Activated T-helper 17 cell treated with anti-CD3 and anti-CD28 coated beads, Interleukin-2, amount 50 U/mL, for 72 hours (primary cell): ENCODE measurements at regions not wholly inside any gene's neighbourhood (a gene's known extent, or its start where the extent isn't known, plus 50 kb on each side); places are given as distances from the start of the nearest gene placed in this dataset.
A peak's percentile ranks its signal among the peaks of the same experiment; 100 is the strongest.

ENCODE experiments used
- ATAC-seq: fragments of 150-1000 bp; cut with Tn5 transposase; replicated peaks from 2 replicates; pipeline ENCODE4 v1.10.0; 2021; ENCODE audit warnings: mild to moderate bottlenecking, moderate library complexity
- H3K27ac Mint-ChIP-seq: one replicate; pipeline ENCODE4 v1.8.0; 2022; ENCODE audit warnings: mixed read lengths
- H3K27me3 Mint-ChIP-seq: one replicate; pipeline ENCODE4 v1.8.0; 2022; ENCODE audit warnings: mixed read lengths
- H3K36me3 Mint-ChIP-seq: one replicate; pipeline ENCODE4 v1.8.0; 2022; ENCODE audit warnings: low read depth, mild to moderate bottlenecking, mixed read lengths
- H3K4me1 Mint-ChIP-seq: one replicate; pipeline ENCODE4 v1.8.0; 2022; ENCODE audit warnings: mixed read lengths
- H3K4me3 Mint-ChIP-seq: one replicate; pipeline ENCODE4 v1.8.0; 2022; ENCODE audit warnings: mild to moderate bottlenecking, mixed read lengths
- H3K9me3 Mint-ChIP-seq: one replicate; pipeline ENCODE4 v1.8.0; 2022; ENCODE audit warnings: mixed read lengths

DNA sequence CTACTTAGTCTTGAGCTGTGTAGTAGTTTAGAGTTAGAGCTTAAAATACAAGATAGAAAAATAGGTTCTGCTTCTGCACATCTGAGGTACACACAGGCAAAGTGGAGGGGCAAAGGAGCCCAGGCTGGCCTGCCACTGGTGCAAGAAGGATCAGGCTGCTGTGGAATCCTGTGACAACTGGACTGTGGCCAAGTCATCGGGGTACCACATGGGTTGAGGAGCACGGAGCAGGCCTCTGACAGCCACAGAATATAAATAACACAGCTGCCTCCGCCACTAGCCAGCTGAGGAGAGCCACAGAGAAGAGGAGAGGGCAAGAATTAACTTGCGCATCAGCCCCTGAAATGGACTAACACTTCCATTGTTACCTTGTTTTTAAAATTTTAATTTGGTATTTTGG lies 206.0 kb upstream of the MARCKS start:
- no peaks in the 10 kb centered on the region for H3K4me1 Mint-ChIP-seq
- no peak overlapping the region for H3K4me3 Mint-ChIP-seq
- no peaks in the 10 kb centered on the region for H3K27me3 Mint-ChIP-seq
- no peaks in the 10 kb centered on the region for H3K36me3 Mint-ChIP-seq
- H3K9me3 Mint-ChIP-seq = no peaks in the 10 kb centered on the region
- no peak overlapping the region for H3K27ac Mint-ChIP-seq
- ATAC-seq = no peak

DNA sequence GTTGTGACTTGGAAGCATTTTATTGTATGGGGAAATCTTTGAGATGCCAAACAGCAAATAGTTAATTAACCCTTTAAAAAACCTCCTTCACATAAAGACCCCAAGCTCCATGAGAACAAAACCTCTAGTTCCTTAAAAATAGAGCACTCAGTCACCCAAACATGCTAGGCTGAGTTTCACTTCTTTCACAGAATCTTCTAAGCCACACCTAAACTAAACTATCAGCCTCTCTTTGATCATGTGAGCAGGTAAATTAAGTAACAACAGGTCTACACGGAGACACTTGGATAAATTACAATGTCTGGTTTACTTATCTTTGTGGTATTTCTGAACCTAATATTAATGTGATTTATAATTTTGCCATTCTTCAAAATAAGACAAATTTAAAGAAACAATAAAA lies 205.2 kb upstream of the MARCKS start:
- no peak overlapping the region for H3K27ac Mint-ChIP-seq
- no peak for ATAC-seq
- no peaks in the 10 kb centered on the region for H3K36me3 Mint-ChIP-seq
- H3K4me1 Mint-ChIP-seq = no peaks in the 10 kb centered on the region
- H3K4me3 Mint-ChIP-seq = no peak overlapping the region
- no peaks in the 10 kb centered on the region for H3K27me3 Mint-ChIP-seq
- H3K9me3 Mint-ChIP-seq = no peaks in the 10 kb centered on the region

DNA sequence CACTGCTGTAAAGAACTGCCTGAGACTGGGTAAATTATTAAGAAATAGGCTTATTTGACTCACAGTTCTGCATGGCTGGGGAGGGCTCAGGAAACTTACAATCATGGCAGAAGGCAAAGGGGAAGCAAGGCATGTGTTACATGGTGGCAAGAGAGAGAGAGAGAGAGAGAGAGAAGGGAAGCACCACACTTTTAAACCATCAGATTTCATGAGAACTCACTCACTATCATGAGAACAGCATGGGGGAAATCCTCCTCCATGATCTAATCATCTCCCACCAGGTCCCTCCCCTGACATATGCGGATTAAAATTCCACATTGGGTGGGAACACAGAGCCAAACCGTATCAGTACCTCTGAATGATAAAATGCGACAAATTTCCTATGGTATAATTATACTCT lies 203.9 kb upstream of the MARCKS start:
- Mint-ChIP-seq H3K27ac (no peak overlapping the region), H3K27me3 (no peaks in the 10 kb centered on the region), H3K9me3 (no peaks in the 10 kb centered on the region), H3K36me3 (no peaks in the 10 kb centered on the region), H3K4me1 (no peaks in the 10 kb centered on the region), H3K4me3 (no peak overlapping the region)
- no peak for ATAC-seq

DNA sequence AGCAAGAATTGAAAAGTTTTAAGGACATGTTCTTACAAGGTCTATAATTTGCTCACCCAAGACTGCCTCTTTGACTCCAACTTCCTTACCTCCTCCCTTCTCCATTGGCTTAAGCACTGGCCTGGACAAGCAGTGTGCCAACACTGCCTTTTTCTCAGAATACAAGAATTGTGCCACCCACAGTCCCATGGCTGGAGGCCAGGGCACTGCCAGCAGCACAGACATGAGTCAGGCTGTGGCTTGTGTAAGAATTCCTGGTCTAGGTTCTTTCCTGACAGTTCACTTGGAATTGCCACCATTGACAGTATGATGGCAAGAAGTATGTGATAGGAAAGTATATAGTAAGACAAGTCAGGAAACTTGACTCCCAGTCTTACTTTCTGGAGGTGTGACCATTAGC lies 202.7 kb upstream of the MARCKS start:
- Mint-ChIP-seq H3K27ac (no peak overlapping the region), H3K4me1 (no peaks in the 10 kb centered on the region), H3K27me3 (no peaks in the 10 kb centered on the region), H3K36me3 (no peaks in the 10 kb centered on the region), H3K9me3 (no peaks in the 10 kb centered on the region), H3K4me3 (no peak overlapping the region)
- no peak for ATAC-seq

DNA sequence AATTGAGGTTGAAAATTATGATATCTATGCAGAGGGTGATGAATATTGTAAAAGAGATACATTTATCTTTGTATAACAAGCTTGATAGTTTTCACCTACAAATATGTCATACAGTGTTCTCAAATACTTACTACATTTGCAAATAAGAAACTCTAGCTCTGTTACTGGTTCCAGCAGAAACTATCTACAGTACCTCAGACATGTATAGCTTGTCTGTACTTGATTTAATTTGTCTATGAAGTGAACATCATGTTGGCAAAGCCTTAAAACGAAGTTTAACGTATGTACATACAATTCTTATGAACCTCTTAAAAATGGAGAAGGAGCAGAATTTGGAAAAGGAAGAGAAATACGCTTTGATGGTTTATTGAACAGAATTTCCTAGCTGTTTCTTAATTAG lies 201.4 kb upstream of the MARCKS start:
- H3K4me1 Mint-ChIP-seq = no peaks in the 10 kb centered on the region
- H3K27ac Mint-ChIP-seq = no peak overlapping the region
- no peaks in the 10 kb centered on the region for H3K27me3 Mint-ChIP-seq
- no peak overlapping the region for H3K4me3 Mint-ChIP-seq
- ATAC-seq = no peak
- H3K9me3 Mint-ChIP-seq = no peaks in the 10 kb centered on the region
- H3K36me3 Mint-ChIP-seq = no peaks in the 10 kb centered on the region

DNA sequence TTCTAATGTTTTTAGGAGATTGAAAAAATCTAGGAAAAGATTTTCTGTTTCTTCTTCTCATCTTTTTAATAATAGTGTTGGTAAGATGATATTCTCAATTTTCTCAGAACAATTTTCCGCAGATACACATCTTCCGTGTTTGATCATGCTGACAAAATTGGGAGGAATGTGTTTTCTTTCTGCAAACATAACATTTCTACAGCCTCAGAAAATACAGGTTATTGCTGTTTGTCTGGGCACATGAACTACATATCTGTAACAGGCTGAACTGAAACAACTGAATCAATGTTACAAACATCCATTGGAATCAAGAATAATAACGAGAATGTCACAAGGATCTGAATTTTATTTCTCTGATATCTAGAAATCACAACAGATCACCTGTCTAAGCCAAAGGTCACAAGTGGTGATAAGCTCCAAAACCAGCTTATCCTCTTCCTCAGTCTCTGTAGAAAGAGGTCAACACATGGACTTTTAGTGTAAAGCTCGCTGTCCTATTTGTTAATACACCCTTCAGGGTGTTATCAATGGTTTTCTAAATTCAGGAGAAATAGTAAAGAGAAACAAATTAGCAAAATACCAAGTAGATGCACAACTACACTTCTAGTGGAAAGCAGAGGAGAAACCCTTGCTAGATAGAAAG lies 197.3 kb upstream of the MARCKS start:
- no peaks in the 10 kb centered on the region for H3K36me3 Mint-ChIP-seq
- ATAC-seq = no peak

DNA sequence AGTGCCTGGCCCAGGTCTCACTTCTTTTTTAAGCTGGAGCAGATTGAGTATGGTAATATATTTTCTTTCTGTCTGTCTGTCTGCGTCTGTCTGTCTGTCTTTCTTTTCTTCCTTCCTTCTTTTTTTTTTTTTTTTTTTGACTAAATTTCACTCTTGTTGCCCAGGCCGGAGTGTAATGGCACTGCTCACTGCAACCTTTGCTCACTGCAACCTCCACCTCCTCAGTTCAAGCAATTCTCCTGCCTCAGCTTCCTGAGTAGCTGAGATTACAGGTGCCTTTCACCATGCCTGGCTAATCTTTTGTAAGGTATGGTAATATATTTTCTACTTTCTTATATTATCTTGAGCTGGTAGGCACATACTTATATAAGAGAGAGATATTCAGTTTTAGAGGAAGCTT lies 196.3 kb upstream of the MARCKS start:
- Mint-ChIP-seq H3K36me3 (no peaks in the 10 kb centered on the region), H3K27ac (no peak overlapping the region), H3K27me3 (peaks cover 3% of the 10 kb centered on the region), H3K4me3 (no peak overlapping the region), H3K9me3 (no peaks in the 10 kb centered on the region), H3K4me1 (no peaks in the 10 kb centered on the region)
- no peak for ATAC-seq

More for the DNA sequence above, 197.3 kb upstream of the MARCKS start:
- Mint-ChIP-seq H3K27me3 (peaks cover 3% of the 10 kb centered on the region), H3K27ac (no peak overlapping the region), H3K9me3 (no peaks in the 10 kb centered on the region), H3K4me1 (no peaks in the 10 kb centered on the region), H3K4me3 (no peak overlapping the region)

DNA sequence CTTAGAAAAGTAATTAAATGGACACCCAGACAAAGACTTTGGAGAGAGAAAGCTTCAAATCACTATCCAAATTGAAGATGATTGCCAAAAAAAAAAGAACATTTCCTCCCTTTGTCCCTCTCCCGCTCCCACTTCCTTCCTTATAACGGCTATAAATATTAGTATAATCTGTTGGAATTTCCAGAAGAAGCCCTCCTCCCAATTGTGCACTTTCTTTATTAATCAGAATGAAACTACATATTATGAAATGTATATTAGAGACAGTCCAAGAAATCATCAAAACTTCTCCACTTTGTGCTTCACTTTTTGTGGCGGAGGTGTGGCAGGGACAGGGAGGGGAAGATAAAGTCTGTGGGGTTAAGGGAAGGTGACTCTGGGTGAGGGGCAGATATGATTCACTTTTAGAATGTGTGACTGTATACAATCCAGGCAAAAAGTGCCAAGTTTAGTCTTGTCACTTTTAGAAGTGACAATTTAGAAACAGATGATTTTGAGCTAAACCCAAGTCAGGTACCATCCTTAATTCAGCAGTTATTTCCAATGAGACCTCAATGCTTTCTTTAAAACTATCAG lies 195.0 kb upstream of the MARCKS start:
- Mint-ChIP-seq H3K27ac (no peak overlapping the region), H3K27me3 (peaks cover 3% of the 10 kb centered on the region), H3K9me3 (no peaks in the 10 kb centered on the region), H3K4me3 (no peak overlapping the region), H3K4me1 (no peaks in the 10 kb centered on the region), H3K36me3 (no peaks in the 10 kb centered on the region)
- ATAC-seq = peak; percentile 40

DNA sequence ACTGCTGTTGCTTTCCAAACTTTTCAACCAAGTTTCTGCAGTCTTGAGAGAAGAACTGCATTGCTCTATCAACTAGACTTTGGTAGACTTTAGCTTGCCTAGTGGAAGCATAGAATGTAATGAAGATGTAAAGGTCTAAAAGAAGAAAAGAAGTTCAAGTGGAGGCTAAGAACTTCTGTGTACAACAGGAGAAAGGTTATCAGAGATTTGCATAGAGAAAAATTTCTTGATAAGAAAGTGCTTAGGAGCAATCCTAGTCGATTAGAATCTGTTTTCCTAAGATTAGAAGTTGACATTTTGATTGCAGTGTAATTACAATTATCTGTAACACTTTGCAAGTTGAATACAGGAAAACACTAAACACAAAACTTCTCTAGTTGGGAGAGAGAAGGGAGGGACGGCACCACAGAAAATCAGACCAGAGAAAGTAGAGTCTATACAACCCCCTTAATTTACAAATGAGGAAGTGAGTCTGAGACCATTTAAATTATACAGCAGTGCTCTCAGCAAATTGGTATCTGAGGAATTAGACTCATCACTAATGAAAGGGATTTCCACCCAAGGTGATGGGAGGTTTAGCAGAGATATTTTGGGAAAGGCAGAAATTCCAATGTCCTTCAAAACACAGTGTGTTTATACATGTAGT lies 194.3 kb upstream of the MARCKS start:
- no peaks in the 10 kb centered on the region for H3K36me3 Mint-ChIP-seq
- no peak for ATAC-seq
- no peaks in the 10 kb centered on the region for H3K9me3 Mint-ChIP-seq
- H3K4me3 Mint-ChIP-seq = no peak overlapping the region
- H3K27me3 Mint-ChIP-seq = peaks cover 3% of the 10 kb centered on the region
- H3K27ac Mint-ChIP-seq = no peak overlapping the region
- H3K4me1 Mint-ChIP-seq = no peaks in the 10 kb centered on the region

DNA sequence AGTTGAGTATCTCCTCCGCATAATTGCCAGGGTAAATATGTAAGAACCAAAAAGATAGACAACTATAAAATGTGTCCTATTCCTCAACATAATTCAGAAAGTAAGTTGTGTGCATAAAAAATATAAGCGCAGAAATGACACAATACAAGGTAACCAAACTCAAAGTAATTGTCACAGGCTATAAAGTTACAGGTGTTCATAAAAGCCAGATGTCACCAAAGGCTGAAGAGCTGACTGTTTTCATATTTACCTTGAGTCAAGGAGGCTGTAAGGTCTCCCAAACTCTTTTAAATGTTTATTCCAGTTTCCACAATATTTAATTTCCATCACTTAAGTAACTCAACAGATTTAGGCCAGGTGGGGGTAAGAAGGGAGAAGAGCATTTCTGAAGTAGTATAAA lies 192.2 kb upstream of the MARCKS start:
- Mint-ChIP-seq H3K9me3 (no peaks in the 10 kb centered on the region), H3K4me3 (no peak overlapping the region), H3K4me1 (no peaks in the 10 kb centered on the region), H3K27me3 (peaks cover 3% of the 10 kb centered on the region), H3K27ac (no peak overlapping the region), H3K36me3 (no peaks in the 10 kb centered on the region)
- no peak for ATAC-seq

DNA sequence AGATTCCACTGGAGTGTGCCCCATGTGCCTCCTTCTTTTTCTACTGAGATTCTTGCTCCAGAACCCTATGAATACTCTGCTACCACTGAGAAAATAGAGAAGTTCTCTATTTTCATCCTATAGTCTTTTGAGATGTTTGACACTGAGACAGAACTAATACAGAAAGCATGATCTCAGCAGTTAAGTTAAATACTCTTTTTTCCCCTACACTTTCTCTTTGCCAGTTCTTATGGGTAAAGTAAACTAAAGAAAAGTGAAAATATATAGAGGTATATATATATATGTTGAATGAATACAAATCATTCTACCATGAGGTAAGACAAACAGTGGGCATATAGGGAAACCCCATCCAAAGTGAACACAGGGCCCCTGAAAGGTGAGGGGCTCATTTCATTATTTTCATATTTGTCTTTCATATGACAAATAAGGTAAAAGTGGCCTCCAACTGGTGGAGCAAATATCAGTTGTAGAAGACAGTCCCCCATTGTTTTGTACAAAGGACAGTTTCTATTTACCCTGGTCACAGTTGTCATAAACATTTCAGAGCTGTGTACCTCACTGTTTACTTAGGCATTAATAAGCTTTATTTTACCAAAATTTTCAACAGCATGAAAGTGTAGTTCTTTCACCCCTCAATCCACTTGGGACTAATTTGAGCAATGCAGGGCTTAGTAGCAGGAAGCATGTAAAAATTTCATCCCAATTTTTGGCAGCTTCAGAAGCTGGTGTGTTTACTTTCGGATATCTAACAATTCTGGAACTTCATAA lies 188.3 kb upstream of the MARCKS start:
- H3K27me3 Mint-ChIP-seq = peaks cover 3% of the 10 kb centered on the region
- ATAC-seq = no peak
- H3K4me3 Mint-ChIP-seq = no peak overlapping the region
- H3K27ac Mint-ChIP-seq = no peak overlapping the region
- no peaks in the 10 kb centered on the region for H3K9me3 Mint-ChIP-seq
- no peaks in the 10 kb centered on the region for H3K36me3 Mint-ChIP-seq
- no peaks in the 10 kb centered on the region for H3K4me1 Mint-ChIP-seq

DNA sequence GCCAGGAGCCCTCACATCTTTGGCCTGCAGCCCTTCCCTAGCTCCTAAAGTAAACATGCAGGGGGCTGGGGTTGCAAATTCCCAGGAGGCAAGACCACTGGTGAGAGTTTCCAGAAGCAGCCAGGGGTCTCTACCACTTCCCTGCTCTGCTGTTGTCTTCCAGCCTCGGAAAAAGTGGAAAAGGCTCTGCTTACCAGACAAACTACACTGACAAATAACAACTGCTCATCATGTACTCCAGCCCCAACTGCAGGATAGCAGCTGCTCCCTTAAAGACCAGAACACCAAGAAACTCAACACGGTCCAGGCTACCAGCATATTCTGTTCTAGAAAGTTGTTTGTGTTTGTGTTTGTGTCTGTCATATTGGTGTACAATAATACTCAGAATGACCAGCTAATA lies 187.5 kb upstream of the MARCKS start:
- Mint-ChIP-seq H3K27me3 (peaks cover 3% of the 10 kb centered on the region), H3K9me3 (no peaks in the 10 kb centered on the region), H3K27ac (no peak overlapping the region), H3K4me3 (no peak overlapping the region), H3K4me1 (no peaks in the 10 kb centered on the region), H3K36me3 (no peaks in the 10 kb centered on the region)
- ATAC-seq = no peak

DNA sequence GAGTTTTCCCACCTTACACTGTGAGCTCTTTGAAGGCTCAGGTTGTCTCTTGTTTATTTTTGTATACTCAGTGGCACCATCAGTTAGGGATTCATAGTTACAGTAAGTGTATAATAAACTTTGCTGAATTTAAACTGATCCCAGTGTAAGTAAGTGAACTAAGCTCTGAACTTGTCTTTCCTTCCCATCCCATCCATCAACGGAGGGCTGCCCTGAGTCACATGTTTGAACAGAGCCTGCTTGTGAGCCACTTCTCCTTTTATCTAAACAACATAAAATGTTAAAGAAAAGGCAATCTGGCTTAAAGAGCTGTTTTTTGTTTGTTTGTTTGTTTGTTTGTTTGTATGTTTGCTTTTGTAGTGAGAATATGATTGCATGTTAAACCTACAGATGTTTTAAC lies 185.7 kb upstream of the MARCKS start:
- no peaks in the 10 kb centered on the region for H3K36me3 Mint-ChIP-seq
- H3K9me3 Mint-ChIP-seq = no peaks in the 10 kb centered on the region
- ATAC-seq = no peak
- no peak overlapping the region for H3K4me3 Mint-ChIP-seq
- peaks cover 3% of the 10 kb centered on the region for H3K27me3 Mint-ChIP-seq
- no peak overlapping the region for H3K27ac Mint-ChIP-seq
- no peaks in the 10 kb centered on the region for H3K4me1 Mint-ChIP-seq

DNA sequence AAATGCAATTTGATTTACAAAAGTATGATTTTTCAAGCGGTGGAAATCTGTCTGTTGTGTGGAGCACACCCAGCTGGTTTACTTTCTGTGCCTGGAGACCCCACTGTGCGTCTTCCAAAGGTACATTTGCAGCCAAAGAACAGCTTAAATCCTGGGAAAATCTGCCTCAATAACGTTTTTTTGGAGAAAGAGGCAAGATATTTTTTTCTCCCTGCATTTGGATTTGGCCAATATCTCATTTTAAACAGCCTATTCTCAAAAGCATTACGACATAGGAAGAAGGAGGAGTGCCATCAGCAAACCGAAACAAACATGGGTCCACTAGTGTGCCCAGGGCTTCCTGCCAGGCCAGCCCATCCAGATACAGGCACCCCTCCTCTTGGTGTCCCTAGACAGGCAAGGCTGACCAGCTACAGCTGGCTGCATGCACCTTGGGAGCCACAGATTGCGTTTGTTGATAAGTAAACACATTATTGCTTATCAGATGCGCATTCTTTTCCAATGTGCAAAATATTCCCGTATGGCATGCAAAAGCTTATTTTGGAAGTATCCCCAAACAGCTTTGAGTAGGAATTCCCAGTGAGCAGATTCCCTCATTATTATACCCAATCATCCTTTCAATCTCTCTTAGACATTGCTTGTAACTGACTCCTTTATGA lies 184.5 kb upstream of the MARCKS start:
- no peak overlapping the region for H3K4me3 Mint-ChIP-seq
- H3K27me3 Mint-ChIP-seq = peaks cover 3% of the 10 kb centered on the region
- no peak overlapping the region for H3K27ac Mint-ChIP-seq
- no peaks in the 10 kb centered on the region for H3K4me1 Mint-ChIP-seq
- ATAC-seq = no peak
- no peaks in the 10 kb centered on the region for H3K9me3 Mint-ChIP-seq
- H3K36me3 Mint-ChIP-seq = no peaks in the 10 kb centered on the region
